ENCODE measurements at regions not wholly inside any gene's neighbourhood (a gene's known extent, or its start where the extent isn't known, plus 50 kb on each side); places are given as distances from the start of the nearest gene placed in this dataset.

DNA sequence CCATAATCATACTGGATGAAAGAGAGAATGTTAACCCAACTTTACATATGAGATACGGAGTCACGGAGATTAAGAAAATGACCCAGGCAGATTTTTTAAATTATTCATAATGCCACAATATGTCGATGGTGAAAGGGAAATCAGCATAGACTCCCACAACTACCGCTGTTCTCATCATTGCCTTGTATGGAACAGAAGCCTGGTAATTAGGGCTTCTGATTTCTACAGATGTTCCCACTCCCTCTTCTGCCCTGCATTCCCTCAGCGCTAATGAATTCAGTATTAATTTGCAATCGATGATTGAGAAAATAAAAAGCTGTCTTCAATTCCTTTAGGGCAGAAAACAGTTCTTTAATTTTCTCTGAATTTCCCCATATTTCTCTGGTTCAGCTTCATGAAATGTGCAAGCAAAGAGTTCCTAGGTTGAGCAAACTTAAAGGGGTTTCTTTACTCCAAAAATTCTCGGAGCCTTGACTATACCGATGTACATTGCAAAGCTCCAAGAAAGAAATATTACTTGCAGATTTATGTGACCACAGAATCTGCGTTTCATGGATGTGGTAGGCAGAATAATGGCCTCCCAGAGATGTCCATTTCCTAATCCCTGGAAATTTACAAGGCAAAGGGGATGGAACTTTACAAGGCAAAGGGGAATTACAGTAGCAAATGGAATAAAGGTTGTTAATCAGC lies 134.9 kb upstream of the ZC3H12C start:
- no peak for TF ChIP-seq SP1 (IDR thresholded peaks at IDR 0.05)
- no peak for TF ChIP-seq NFRKB (IDR thresholded peaks at IDR 0.05)
- TF ChIP-seq ARNT (IDR thresholded peaks at IDR 0.05): no peak
- no peak for TF ChIP-seq FOXM1 (IDR thresholded peaks at IDR 0.05; ENCODE audit: borderline replicate concordance)
- no peak for TF ChIP-seq ELF4 (IDR thresholded peaks at IDR 0.05)
- TF ChIP-seq, protein P1, sequence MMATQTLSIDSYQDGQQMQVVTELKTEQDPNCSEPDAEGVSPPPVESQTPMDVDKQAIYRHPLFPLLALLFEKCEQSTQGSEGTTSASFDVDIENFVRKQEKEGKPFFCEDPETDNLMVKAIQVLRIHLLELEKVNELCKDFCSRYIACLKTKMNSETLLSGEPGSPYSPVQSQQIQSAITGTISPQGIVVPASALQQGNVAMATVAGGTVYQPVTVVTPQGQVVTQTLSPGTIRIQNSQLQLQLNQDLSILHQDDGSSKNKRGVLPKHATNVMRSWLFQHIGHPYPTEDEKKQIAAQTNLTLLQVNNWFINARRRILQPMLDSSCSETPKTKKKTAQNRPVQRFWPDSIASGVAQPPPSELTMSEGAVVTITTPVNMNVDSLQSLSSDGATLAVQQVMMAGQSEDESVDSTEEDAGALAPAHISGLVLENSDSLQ (IDR thresholded peaks at IDR 0.05): no peak
- no peak for TF ChIP-seq BHLHE40 (IDR thresholded peaks at IDR 0.05; ENCODE audit: borderline replicate concordance)
- no peak for TF ChIP-seq LEF1 (IDR thresholded peaks at IDR 0.05; ENCODE audit: borderline replicate concordance)
- TF ChIP-seq TARDBP (IDR thresholded peaks at IDR 0.05): no peak
- TF ChIP-seq ZNF384 (IDR thresholded peaks at IDR 0.05): no peak
- no peak for TF ChIP-seq SUZ12 (IDR thresholded peaks at IDR 0.05)
- no peak for TF ChIP-seq HDGF (IDR thresholded peaks at IDR 0.05; ENCODE audit: borderline replicate concordance)
- no peak for TF ChIP-seq L3MBTL2 (conservative IDR thresholded peaks at IDR 0.05)
